KMS-11 (cell line): ENCODE measurements at regions not wholly inside any gene's neighbourhood (a gene's known extent, or its start where the extent isn't known, plus 50 kb on each side); places are given as distances from the start of the nearest gene placed in this dataset.
"Not testable (repeated sequence)": the region's sequence is repeated elsewhere in the genome, so short reads cannot be mapped to it uniquely, and the experiment has no call there.

Experiments used
- H2AFZ ChIP-seq: fragments of 200-600 bp; sonication (generic); 2 replicates; pipeline ENCODE4 v1.6.1; 2016; ENCODE audit warnings: antibody characterized with exemption, mixed run types, low read depth
- H3K27ac ChIP-seq: fragments of 200-600 bp; sonication (generic); 2 replicates; pipeline ENCODE4 v1.6.1; 2016; ENCODE audit warnings: mild to moderate bottlenecking, mixed run types
- H3K27me3 ChIP-seq: fragments of 200-600 bp; sonication (generic); 2 replicates; pipeline ENCODE4 v1.6.1; 2017; ENCODE audit warnings: mild to moderate bottlenecking, low read depth, mixed run types, moderate library complexity; ENCODE audit not compliant: insufficient read depth
- H3K36me3 ChIP-seq: fragments of 200-600 bp; sonication (generic); 2 replicates; pipeline ENCODE4 v1.6.1; 2017; ENCODE audit warnings: mild to moderate bottlenecking, mixed run types; ENCODE audit not compliant: insufficient read depth
- H3K4me1 ChIP-seq: fragments of 200-600 bp; sonication (generic); 2 replicates; pipeline ENCODE4 v1.6.1; 2016; ENCODE audit warnings: mild to moderate bottlenecking, low read depth, mixed run types; ENCODE audit not compliant: poor library complexity, severe bottlenecking
- H3K4me2 ChIP-seq: fragments of 200-600 bp; sonication (generic); 2 replicates; pipeline ENCODE4 v1.7.0; 2016; ENCODE audit warnings: mild to moderate bottlenecking, mixed run types
- H3K4me3 ChIP-seq: fragments of 200-600 bp; sonication (generic); IDR thresholded peaks from 2 replicates; pipeline ENCODE4 v1.6.1; 2017; ENCODE audit warnings: low read depth, low read length, mixed read lengths; ENCODE audit not compliant: insufficient read depth
- H3K79me2 ChIP-seq: fragments of 200-600 bp; sonication (generic); 2 replicates; pipeline ENCODE4 v1.6.1; 2016; ENCODE audit warnings: low read depth, mixed run types; ENCODE audit not compliant: insufficient read depth
- H3K9ac ChIP-seq: fragments of 200-600 bp; sonication (generic); 2 replicates; pipeline ENCODE4 v1.6.1; 2016; ENCODE audit warnings: mild to moderate bottlenecking, mixed run types
- H4K20me1 ChIP-seq: fragments of 200-600 bp; sonication (generic); 2 replicates; pipeline ENCODE4 v1.6.1; 2016; ENCODE audit warnings: mild to moderate bottlenecking, mixed run types; ENCODE audit not compliant: insufficient read depth
- TF ChIP-seq, protein P1 (sequence below): fragments of 200-600 bp; sonication (generic); conservative IDR thresholded peaks from 2 replicates; pipeline ENCODE4 v1.6.1; 2017; ENCODE audit warnings: low read depth, mild to moderate bottlenecking, antibody characterized with exemption, low read length, moderate library complexity, mixed read lengths

- not testable (repeated sequence) for H3K9ac ChIP-seq, H2AFZ ChIP-seq, H3K27ac ChIP-seq, H3K36me3 ChIP-seq, H3K27me3 ChIP-seq, H3K4me2 ChIP-seq, H3K4me3 ChIP-seq, H4K20me1 ChIP-seq, H3K4me1 ChIP-seq, H3K79me2 ChIP-seq
These were observed 851.9 kb upstream of the DEFB115 start for GRCh38 chr20:30405585-30405984.

- H3K4me3 ChIP-seq, H4K20me1 ChIP-seq, H3K4me1 ChIP-seq, H3K36me3 ChIP-seq, H3K4me2 ChIP-seq, H3K27ac ChIP-seq, H3K9ac ChIP-seq, H3K79me2 ChIP-seq, H3K27me3 ChIP-seq, H2AFZ ChIP-seq: not testable (repeated sequence)
These were observed 851.1 kb upstream of the DEFB115 start for GRCh38 chr20:30406370-30406769.

DNA sequence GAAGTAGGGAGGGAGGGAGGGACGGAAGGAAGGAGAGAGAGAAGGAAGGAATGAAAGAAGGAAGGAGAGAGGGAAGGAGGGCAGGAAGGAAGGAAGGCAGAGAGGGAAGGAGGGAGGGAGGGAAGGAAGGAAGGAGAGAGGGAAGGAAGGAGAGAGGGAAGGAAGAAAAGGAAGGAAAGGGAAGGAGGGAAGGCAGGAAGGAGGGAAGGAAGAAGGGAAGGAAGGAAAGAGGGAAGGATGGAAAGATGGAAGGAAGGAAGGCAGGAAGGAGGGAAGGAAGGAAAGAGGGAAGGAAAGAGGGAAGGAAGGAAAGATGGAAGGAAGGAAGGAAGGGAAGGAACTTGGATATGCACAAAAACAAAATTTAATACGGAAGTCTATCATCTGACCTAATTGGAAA is 844.5 kb upstream of the DEFB115 start:
- Histone ChIP-seq H3K9ac (no peak overlapping the region), H3K4me1 (no peaks in the 10 kb centered on the region), H3K36me3 (no peaks in the 10 kb centered on the region), H3K27ac (no peak overlapping the region), H3K27me3 (no peaks in the 10 kb centered on the region), H3K4me2 (no peak overlapping the region), H3K79me2 (no peaks in the 10 kb centered on the region), H4K20me1 (no peaks in the 10 kb centered on the region), H3K4me3 (no peak overlapping the region), H2AFZ (no peak overlapping the region)
- TF ChIP-seq, protein P1, sequence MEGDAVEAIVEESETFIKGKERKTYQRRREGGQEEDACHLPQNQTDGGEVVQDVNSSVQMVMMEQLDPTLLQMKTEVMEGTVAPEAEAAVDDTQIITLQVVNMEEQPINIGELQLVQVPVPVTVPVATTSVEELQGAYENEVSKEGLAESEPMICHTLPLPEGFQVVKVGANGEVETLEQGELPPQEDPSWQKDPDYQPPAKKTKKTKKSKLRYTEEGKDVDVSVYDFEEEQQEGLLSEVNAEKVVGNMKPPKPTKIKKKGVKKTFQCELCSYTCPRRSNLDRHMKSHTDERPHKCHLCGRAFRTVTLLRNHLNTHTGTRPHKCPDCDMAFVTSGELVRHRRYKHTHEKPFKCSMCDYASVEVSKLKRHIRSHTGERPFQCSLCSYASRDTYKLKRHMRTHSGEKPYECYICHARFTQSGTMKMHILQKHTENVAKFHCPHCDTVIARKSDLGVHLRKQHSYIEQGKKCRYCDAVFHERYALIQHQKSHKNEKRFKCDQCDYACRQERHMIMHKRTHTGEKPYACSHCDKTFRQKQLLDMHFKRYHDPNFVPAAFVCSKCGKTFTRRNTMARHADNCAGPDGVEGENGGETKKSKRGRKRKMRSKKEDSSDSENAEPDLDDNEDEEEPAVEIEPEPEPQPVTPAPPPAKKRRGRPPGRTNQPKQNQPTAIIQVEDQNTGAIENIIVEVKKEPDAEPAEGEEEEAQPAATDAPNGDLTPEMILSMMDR, result no peak

DNA sequence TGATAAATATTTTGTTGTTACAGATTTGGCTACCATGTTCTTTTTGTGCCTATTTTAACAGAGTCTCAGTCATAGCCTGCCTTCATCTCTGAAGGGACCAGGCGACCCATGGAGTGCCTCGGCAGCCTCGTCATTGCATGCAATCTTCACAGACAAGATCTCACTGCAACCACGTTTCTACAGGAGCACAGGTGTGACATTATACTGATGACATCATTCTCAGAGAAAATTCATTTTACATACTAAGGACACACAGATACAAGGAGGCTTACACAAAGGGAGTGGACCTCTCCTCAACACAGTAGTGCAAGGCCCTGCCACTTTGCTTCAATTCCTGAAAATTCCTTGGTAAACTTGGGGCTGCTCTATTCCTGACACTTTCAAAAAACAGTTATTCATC is 840.1 kb upstream of the DEFB115 start:
- not testable (repeated sequence) for H3K36me3 ChIP-seq, H2AFZ ChIP-seq, H3K79me2 ChIP-seq, H3K27me3 ChIP-seq, H3K4me3 ChIP-seq, H3K9ac ChIP-seq, H3K4me1 ChIP-seq, H3K27ac ChIP-seq, H3K4me2 ChIP-seq, H4K20me1 ChIP-seq

DNA sequence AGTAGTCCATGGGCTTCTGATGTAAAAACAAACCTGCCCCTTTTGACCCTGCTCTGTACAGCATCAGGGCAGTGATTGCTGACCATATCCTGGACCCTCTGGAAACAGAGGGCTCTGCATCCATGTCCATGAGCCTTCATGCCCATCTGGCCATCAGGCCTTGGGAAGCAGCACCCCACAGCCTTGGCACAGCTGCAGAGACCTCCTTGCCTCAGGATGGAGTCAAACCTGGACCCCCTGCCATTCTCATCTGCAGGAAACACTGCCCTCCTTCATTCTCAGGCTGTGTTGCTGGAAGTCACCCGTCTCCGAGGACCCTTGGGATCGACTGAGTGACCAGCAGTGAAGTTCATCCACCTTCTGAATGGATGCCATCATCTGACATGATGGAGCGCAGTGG is 839.1 kb upstream of the DEFB115 start:
- H4K20me1 ChIP-seq, H3K9ac ChIP-seq, H3K4me2 ChIP-seq, H3K4me1 ChIP-seq, H3K27ac ChIP-seq, H3K4me3 ChIP-seq, H3K27me3 ChIP-seq, H2AFZ ChIP-seq, H3K36me3 ChIP-seq, H3K79me2 ChIP-seq: not testable (repeated sequence)

DNA sequence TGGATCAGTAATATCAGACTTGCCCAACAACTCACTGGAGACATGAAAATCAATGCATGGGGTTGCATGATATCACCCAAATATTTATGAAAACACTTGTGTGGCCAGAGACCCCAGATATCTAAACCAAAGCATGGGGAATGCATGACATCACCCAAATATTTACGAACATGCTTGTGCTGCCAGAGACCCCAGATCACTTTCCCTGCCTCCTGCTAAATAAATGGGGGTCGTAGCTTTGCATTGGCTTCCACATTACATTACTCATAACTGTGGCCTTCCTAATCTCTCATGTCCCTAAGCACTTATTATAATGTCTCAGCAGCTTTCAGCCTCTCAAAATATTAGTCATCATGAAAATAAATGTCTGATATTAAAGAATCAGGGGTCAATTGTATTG is 838.0 kb upstream of the DEFB115 start:
- TF ChIP-seq, protein P1, result no peak
- no peak overlapping the region for H2AFZ ChIP-seq
- H4K20me1 ChIP-seq, result no peaks in the 10 kb centered on the region
- H3K27ac ChIP-seq, result no peak overlapping the region
- no peaks in the 10 kb centered on the region for H3K4me1 ChIP-seq
- H3K36me3 ChIP-seq, result no peaks in the 10 kb centered on the region
- H3K27me3 ChIP-seq, result no peaks in the 10 kb centered on the region
- no peaks in the 10 kb centered on the region for H3K79me2 ChIP-seq
- no peak overlapping the region for H3K4me3 ChIP-seq
- H3K9ac ChIP-seq, result no peak overlapping the region
- H3K4me2 ChIP-seq, result no peak overlapping the region

DNA sequence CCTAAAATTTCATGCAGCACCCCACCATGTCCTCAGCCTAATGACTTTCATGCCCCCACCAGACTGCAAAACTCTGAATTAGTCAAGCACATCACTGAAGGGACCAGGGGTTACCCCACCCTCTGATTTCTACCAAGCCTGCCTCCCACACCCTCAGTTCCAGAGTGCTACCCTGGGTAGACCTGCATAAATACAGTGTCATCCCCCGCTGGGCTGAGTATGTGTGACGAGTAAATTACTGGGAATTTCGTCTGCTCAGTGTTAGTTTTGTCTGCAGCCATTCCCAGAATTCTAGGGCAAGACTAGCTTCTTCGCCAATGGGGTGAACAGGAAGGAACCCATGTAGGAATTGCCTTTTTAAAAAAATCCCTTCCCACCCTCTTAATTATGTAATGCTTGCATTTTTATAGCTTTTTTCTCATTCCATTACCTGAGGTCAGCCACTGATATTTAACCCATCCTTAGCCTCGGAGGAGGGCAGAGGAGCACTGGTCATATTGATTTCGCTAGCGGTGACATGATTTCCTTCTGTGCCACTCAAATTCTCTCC is 837.5 kb upstream of the DEFB115 start:
- H3K4me3 ChIP-seq, H3K4me2 ChIP-seq, H3K27ac ChIP-seq, H2AFZ ChIP-seq, H4K20me1 ChIP-seq, H3K36me3 ChIP-seq, H3K27me3 ChIP-seq, H3K79me2 ChIP-seq, H3K9ac ChIP-seq, H3K4me1 ChIP-seq: not testable (repeated sequence)
